GM21576 (cell line): ENCODE measurements at regions not wholly inside any gene's neighbourhood (a gene's known extent, or its start where the extent isn't known, plus 50 kb on each side); places are given as distances from the start of the nearest gene placed in this dataset.

Source experiments
- ATAC-seq: cut with Tn5 transposase; IDR thresholded peaks from one replicate; pipeline ENCODE4 v1.9.1; 2021; ENCODE audit warnings: mild to moderate bottlenecking, moderate library complexity; ENCODE audit not compliant: unreplicated experiment

DNA sequence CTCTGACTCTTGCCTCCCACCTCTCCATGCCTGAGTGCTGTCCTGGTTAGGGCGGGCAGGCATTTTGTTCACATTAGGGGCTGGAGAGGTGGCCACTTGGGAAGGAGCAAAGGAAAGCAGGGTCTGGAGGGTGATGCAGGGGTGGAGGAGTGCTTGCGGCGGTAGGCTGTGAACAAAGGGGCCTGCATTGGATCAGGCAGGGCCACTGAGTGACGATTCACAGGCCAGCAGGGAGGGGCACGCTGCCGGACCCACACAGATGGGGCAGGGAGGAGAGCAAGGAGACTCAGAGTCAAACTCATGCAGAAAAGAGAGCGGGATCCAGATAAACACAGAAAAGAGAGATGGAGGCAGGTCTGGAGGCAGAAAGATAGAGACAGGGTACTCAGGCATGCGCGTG, 58.4 kb upstream of the TBX3 start:
- ATAC-seq = no peak

- ATAC-seq = no peak
These were observed 58.0 kb upstream of the TBX3 start for GRCh38 chr12:114741940-114742339.

DNA sequence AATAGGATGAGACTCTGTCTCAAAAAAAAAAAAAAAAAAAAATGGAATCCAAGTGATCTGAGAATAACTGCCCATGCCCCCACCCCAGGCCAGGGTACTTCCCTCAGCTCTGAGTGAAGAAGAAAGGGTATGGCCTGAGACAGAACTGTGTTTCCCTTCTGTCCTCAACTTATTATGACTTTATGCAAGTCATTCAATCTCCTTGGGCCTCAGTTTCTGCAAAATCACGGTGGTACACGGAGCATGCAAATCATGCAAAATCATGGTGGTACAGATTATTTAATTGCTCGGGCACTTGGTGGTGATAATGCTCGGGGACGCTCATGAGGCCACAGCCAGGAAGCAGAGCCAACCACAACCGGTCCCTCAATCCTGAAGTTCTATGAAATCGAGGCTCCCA, 56.5 kb upstream of the TBX3 start:
- ATAC-seq = no peak

- no peak for ATAC-seq
These were observed 54.6 kb upstream of the TBX3 start for GRCh38 chr12:114738460-114739184.

GRCh38 chr12:114735680-114736374, 51.9 kb upstream of the TBX3 start:
- ATAC-seq = no peak

DNA sequence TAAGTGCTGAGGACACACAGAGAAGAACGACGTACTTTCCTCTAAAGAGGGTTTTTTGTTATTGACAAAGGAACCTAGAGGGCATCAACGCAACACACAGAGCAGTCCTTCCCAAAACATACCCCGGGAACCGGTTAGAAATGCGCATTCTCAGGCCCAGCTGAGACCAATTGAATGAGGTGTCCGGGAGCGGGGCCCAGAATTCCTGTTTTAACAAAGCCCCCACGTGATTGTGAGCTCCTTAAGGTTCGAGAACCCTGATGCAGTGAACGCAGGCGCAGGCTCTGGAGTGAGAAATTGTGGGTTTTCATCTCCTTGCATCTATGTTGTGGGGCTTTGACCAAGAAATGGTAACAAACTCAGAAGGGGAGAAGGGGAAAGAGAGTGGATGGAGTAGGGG, 51.0 kb upstream of the TBX3 start:
- no peak for ATAC-seq

- ATAC-seq = no peak
These were observed 49.9 kb upstream of the TBX3 start for GRCh38 chr12:114733919-114734318.
